ENCODE measurements at regions not wholly inside any gene's neighbourhood (a gene's known extent, or its start where the extent isn't known, plus 50 kb on each side); places are given as distances from the start of the nearest gene placed in this dataset.

- TF ChIP-seq CTCF (IDR thresholded peaks at IDR 0.05) (no peak), POLR2A (IDR thresholded peaks at IDR 0.05) (no peak)
Observed at GRCh38 chr14:39683691-39684260, 251.5 kb upstream of the FBXO33 start.
